ENCODE measurements at regions not wholly inside any gene's neighbourhood (a gene's known extent, or its start where the extent isn't known, plus 50 kb on each side); places are given as distances from the start of the nearest gene placed in this dataset.
"Not testable (repeated sequence)": the region's sequence is repeated elsewhere in the genome, so short reads cannot be mapped to it uniquely, and the experiment has no call there.

- not testable (repeated sequence) for TF ChIP-seq CTCF (IDR thresholded peaks at IDR 0.05; ENCODE audit: control extremely low read depth in 1 of 3, insufficient read depth in 1 of 3, low read depth in 1 of 3, low read length in 3 of 3); JUND (IDR thresholded peaks at IDR 0.05; ENCODE audit: low read length); EP300 (IDR thresholded peaks at IDR 0.05; ENCODE audit: borderline replicate concordance in 1 of 2, low read depth in 2 of 2, low read length in 2 of 2); TBP (IDR thresholded peaks at IDR 0.05; ENCODE audit: low read depth, low read length); YY1 (IDR thresholded peaks at IDR 0.05; ENCODE audit: low read depth, low read length); ATF2 (IDR thresholded peaks at IDR 0.05; ENCODE audit: low read length); CREB1 (IDR thresholded peaks at IDR 0.05); TAF7 (optimal IDR thresholded peaks at IDR 0.05; ENCODE audit: borderline replicate concordance, low read depth, low read length); TAF1 (IDR thresholded peaks at IDR 0.05; ENCODE audit: low read depth, low read length); SP2 (IDR thresholded peaks at IDR 0.05; ENCODE audit: low read length); CBX8 (IDR thresholded peaks at IDR 0.05; ENCODE audit: borderline replicate concordance, low read depth, low read length); POLR2AphosphoS5 (IDR thresholded peaks at IDR 0.05; ENCODE audit: low read depth, low read length); POLR2A (IDR thresholded peaks at IDR 0.05; ENCODE audit: control extremely low read depth in 1 of 2, low read depth in 2 of 2, low read length in 2 of 2); MAX (IDR thresholded peaks at IDR 0.05)
Measured at GRCh38 chr13:68706044-68706443, 1401.6 kb upstream of the ATXN8OS start.

Measured in H1 (cell line).